ENCODE measurements at regions not wholly inside any gene's neighbourhood (a gene's known extent, or its start where the extent isn't known, plus 50 kb on each side); places are given as distances from the start of the nearest gene placed in this dataset.

DNA sequence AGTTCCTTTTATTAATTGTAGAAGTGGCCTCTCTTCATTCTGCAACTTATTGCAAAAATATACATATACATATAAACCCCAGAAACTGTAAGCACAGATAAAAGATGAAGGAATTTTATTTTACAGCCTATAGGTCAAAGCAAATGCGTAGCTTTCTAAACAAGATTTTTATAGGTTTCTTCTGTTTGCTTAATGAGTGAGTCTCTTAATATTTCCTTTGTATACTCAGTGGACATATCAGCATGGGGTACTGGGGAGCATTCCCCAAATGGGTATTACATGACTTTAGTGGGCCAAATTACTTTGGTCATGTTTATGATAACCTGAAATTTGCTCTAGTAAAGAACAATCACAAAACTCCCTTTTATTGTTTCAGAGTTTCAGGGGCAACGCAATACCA, 1698.6 kb upstream of the IGFBP7 start:
- 96% methylated on average over 2 of the region's 2 CpGs for WGBS, 2 donors
- H3K9ac ChIP-seq (ENCODE audit: insufficient read depth in 1 of 2, low read length in 2 of 2) = no peak overlapping the region
- no peaks in the 10 kb centered on the region for H3K9me3 ChIP-seq (ENCODE audit: control insufficient read depth in 4 of 4, insufficient read depth in 3 of 4, low read length in 3 of 4)
- no peak overlapping the region for H3K4me3 ChIP-seq
- no peak for DNase-seq
- no peak for ATAC-seq (ENCODE audit: insufficient read depth, low FRiP score)
- TF ChIP-seq, protein P1, sequence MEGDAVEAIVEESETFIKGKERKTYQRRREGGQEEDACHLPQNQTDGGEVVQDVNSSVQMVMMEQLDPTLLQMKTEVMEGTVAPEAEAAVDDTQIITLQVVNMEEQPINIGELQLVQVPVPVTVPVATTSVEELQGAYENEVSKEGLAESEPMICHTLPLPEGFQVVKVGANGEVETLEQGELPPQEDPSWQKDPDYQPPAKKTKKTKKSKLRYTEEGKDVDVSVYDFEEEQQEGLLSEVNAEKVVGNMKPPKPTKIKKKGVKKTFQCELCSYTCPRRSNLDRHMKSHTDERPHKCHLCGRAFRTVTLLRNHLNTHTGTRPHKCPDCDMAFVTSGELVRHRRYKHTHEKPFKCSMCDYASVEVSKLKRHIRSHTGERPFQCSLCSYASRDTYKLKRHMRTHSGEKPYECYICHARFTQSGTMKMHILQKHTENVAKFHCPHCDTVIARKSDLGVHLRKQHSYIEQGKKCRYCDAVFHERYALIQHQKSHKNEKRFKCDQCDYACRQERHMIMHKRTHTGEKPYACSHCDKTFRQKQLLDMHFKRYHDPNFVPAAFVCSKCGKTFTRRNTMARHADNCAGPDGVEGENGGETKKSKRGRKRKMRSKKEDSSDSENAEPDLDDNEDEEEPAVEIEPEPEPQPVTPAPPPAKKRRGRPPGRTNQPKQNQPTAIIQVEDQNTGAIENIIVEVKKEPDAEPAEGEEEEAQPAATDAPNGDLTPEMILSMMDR (IDR thresholded peaks at IDR 0.05; ENCODE audit: control extremely low read depth, extremely low read depth) = no peak
- H3K4me1 ChIP-seq (ENCODE audit: control insufficient read depth in 5 of 5, insufficient read depth in 5 of 5, low read length in 5 of 5) = no peaks in the 10 kb centered on the region
- H3K27me3 ChIP-seq (ENCODE audit: control insufficient read depth in 3 of 3, insufficient read depth in 3 of 3, low read length in 2 of 3) = no peaks in the 10 kb centered on the region
- no peak overlapping the region for H3K27ac ChIP-seq (ENCODE audit: low read depth in 1 of 2, low read length in 1 of 2)
- H3K36me3 ChIP-seq (ENCODE audit: control insufficient read depth in 4 of 4, insufficient read depth in 4 of 4, low read length in 4 of 4) = no peaks in the 10 kb centered on the region

DNA sequence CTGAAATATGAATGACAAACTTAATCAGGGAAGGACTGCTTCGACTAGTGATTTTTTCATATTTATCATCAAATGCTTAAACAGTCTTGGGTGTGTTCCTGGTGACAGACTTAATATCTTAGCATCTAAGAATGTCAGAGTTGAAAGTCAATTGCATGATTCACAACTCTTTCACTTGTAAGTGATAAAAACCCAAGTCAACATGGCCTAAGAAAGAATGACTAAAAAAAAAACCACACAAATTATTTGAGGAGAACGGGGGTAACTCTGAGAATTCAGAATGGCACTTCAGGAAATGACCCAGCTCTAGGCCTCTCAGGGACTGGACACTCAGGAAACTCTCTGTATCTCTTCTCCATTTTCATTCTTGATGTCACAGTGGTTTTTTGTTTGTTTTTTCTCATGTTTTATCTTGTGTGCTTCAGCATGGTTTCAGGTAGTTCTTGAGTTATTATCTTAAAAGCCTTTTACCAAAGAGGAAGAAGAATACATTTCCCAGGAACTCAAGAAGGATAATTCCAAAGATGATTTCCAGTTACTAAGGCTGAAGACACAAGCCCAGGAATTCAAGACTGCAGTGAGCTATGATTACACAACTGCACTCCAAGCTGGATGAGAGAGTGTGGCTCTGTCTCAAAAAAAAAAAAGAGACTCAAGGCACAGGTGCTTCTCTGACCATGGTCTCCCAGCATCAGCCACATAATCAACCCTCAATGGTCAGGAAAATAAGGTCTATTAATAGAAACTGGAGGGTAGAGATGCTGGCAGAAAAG, 1697.8 kb upstream of the IGFBP7 start:
- TF ChIP-seq, protein P1 (IDR thresholded peaks at IDR 0.05; ENCODE audit: control extremely low read depth, extremely low read depth) = no peak
- H3K36me3 ChIP-seq (ENCODE audit: control insufficient read depth in 4 of 4, insufficient read depth in 4 of 4, low read length in 4 of 4) = no peaks in the 10 kb centered on the region
- no peak overlapping the region for H3K4me3 ChIP-seq
- no peak for ATAC-seq (ENCODE audit: insufficient read depth, low FRiP score)
- 63 to 64% methylated on average over 2 of the region's 2 CpGs for WGBS, 2 donors
- no peaks in the 10 kb centered on the region for H3K27me3 ChIP-seq (ENCODE audit: control insufficient read depth in 3 of 3, insufficient read depth in 3 of 3, low read length in 2 of 3)
- no peak overlapping the region for H3K9ac ChIP-seq (ENCODE audit: insufficient read depth in 1 of 2, low read length in 2 of 2)
- DNase-seq = no peak
- H3K27ac ChIP-seq (ENCODE audit: low read depth in 1 of 2, low read length in 1 of 2) = no peak overlapping the region
- H3K9me3 ChIP-seq (ENCODE audit: control insufficient read depth in 4 of 4, insufficient read depth in 3 of 4, low read length in 3 of 4) = no peaks in the 10 kb centered on the region
- no peaks in the 10 kb centered on the region for H3K4me1 ChIP-seq (ENCODE audit: control insufficient read depth in 5 of 5, insufficient read depth in 5 of 5, low read length in 5 of 5)

DNA sequence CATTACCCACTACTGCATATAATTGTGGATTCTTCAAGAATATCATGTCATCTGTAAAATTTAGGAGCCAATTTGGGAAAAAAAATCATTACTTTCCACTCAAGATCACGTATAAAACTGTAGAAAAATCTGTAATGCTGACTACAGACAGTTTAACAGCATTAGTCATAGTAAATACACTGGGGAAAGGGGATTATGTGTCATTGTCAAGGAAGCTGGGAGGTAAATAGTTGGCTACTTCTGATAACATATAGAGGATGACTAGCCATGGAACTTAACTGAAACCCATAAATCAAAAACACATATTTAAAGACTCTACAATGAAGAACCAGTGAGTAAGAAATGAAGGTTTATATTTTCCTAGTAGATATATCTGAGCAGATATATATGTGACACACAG, 1666.4 kb upstream of the IGFBP7 start:
- Histone ChIP-seq H3K36me3 (ENCODE audit: control insufficient read depth in 4 of 4, insufficient read depth in 4 of 4, low read length in 4 of 4) (no peaks in the 10 kb centered on the region), H3K4me3 (no peak overlapping the region), H3K4me1 (ENCODE audit: control insufficient read depth in 5 of 5, insufficient read depth in 5 of 5, low read length in 5 of 5) (no peaks in the 10 kb centered on the region), H3K9ac (ENCODE audit: insufficient read depth in 1 of 2, low read length in 2 of 2) (no peak overlapping the region), H3K27me3 (ENCODE audit: control insufficient read depth in 3 of 3, insufficient read depth in 3 of 3, low read length in 2 of 3) (no peaks in the 10 kb centered on the region), H3K27ac (ENCODE audit: low read depth in 1 of 2, low read length in 1 of 2) (no peak overlapping the region), H3K9me3 (ENCODE audit: control insufficient read depth in 4 of 4, insufficient read depth in 3 of 4, low read length in 3 of 4) (no peaks in the 10 kb centered on the region)
- no peak for DNase-seq
- no peak for ATAC-seq (ENCODE audit: insufficient read depth, low FRiP score)
- WGBS, 2 donors = 33 to 45% methylated on average over 1 of the region's 1 CpG
- TF ChIP-seq, protein P1 (IDR thresholded peaks at IDR 0.05; ENCODE audit: control extremely low read depth, extremely low read depth) = no peak

DNA sequence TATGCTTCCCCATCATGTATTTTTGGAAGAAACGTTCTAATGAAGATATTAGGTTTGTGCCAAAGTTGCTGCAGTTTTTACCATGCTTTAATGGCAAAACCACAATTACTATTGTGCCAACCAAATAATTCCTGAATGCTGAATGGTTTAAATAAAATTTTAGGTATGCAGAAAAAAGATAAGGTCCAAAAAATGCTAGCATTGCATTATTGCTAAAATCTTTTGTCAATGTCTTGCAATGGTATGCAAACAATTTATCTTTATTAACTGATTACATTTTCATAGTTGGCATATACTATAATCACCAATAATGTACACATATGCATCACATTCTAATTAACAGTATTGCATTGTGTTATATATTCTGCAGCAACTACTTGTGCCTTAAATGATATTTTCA, 1657.4 kb upstream of the IGFBP7 start:
- 43 to 54% methylated on average over 1 of the region's 1 CpG for WGBS, 2 donors
- Histone ChIP-seq H3K9ac (ENCODE audit: insufficient read depth in 1 of 2, low read length in 2 of 2) (no peak overlapping the region), H3K4me3 (no peak overlapping the region), H3K4me1 (ENCODE audit: control insufficient read depth in 5 of 5, insufficient read depth in 5 of 5, low read length in 5 of 5) (no peaks in the 10 kb centered on the region), H3K36me3 (ENCODE audit: control insufficient read depth in 4 of 4, insufficient read depth in 4 of 4, low read length in 4 of 4) (no peaks in the 10 kb centered on the region), H3K27me3 (ENCODE audit: control insufficient read depth in 3 of 3, insufficient read depth in 3 of 3, low read length in 2 of 3) (no peaks in the 10 kb centered on the region), H3K9me3 (ENCODE audit: control insufficient read depth in 4 of 4, insufficient read depth in 3 of 4, low read length in 3 of 4) (no peaks in the 10 kb centered on the region), H3K27ac (ENCODE audit: low read depth in 1 of 2, low read length in 1 of 2) (no peak overlapping the region)
- no peak for ATAC-seq (ENCODE audit: insufficient read depth, low FRiP score)
- TF ChIP-seq, protein P1 (IDR thresholded peaks at IDR 0.05; ENCODE audit: control extremely low read depth, extremely low read depth) = no peak
- DNase-seq = no peak
